Skeletal muscle satellite cell (primary cell): ENCODE measurements at regions not wholly inside any gene's neighbourhood (a gene's known extent, or its start where the extent isn't known, plus 50 kb on each side); places are given as distances from the start of the nearest gene placed in this dataset.

Source experiments
- H3K27me3 ChIP-seq: 2 replicates; pipeline ENCODE4 v1.7.0; 2013; ENCODE audit warnings: low read length; ENCODE audit not compliant: control insufficient read depth, insufficient read depth
- H3K36me3 ChIP-seq: 2 replicates; pipeline ENCODE4 v1.7.0; 2013; ENCODE audit warnings: mild to moderate bottlenecking, control low read depth, low read length; ENCODE audit not compliant: insufficient read depth
- H3K4me1 ChIP-seq: 2 replicates; pipeline ENCODE4 v1.7.0; 2013; ENCODE audit warnings: low read length; ENCODE audit not compliant: control insufficient read depth, insufficient read depth
- H3K4me2 ChIP-seq: 2 replicates; pipeline ENCODE4 v1.7.0; 2013; ENCODE audit warnings: mild to moderate bottlenecking, low read length
- H3K4me3 ChIP-seq: 2 replicates; pipeline ENCODE4 v1.7.0; 2013; ENCODE audit warnings: low read length
- H3K9ac ChIP-seq: 2 replicates; pipeline ENCODE4 v1.7.0; 2013; ENCODE audit warnings: mild to moderate bottlenecking, low read depth, low read length, moderate library complexity
- H3K9me3 ChIP-seq: replicated peaks from 2 replicates; pipeline ENCODE4 v1.7.0; 2013; ENCODE audit warnings: mild to moderate bottlenecking, control low read depth, low read length

GRCh38 chr7:26036092-26036491 lies 115.9 kb upstream of the NFE2L3 start:
- Histone ChIP-seq H3K9ac (no peak overlapping the region), H3K9me3 (no peaks in the 10 kb centered on the region), H3K4me1 (no peaks in the 10 kb centered on the region), H3K36me3 (no peaks in the 10 kb centered on the region), H3K27me3 (no peaks in the 10 kb centered on the region), H3K4me2 (no peak overlapping the region), H3K4me3 (no peak overlapping the region)

GRCh38 chr7:26038201-26038990 lies 113.6 kb upstream of the NFE2L3 start:
- no peaks in the 10 kb centered on the region for H3K4me1 ChIP-seq
- no peaks in the 10 kb centered on the region for H3K36me3 ChIP-seq
- H3K4me2 ChIP-seq, result no peak overlapping the region
- H3K4me3 ChIP-seq, result no peak overlapping the region
- no peak overlapping the region for H3K9ac ChIP-seq
- H3K9me3 ChIP-seq, result no peaks in the 10 kb centered on the region
- H3K27me3 ChIP-seq, result no peaks in the 10 kb centered on the region

- H3K4me2 ChIP-seq, result no peak overlapping the region
- no peak overlapping the region for H3K9ac ChIP-seq
- H3K36me3 ChIP-seq, result no peaks in the 10 kb centered on the region
- H3K27me3 ChIP-seq, result no peaks in the 10 kb centered on the region
- H3K9me3 ChIP-seq, result no peaks in the 10 kb centered on the region
- no peaks in the 10 kb centered on the region for H3K4me1 ChIP-seq
- no peak overlapping the region for H3K4me3 ChIP-seq
Measured at GRCh38 chr7:26040085-26040484, 111.9 kb upstream of the NFE2L3 start.

- Histone ChIP-seq H3K4me1 (no peaks in the 10 kb centered on the region), H3K36me3 (no peaks in the 10 kb centered on the region), H3K4me3 (no peak overlapping the region), H3K27me3 (no peaks in the 10 kb centered on the region), H3K9ac (no peak overlapping the region), H3K9me3 (no peaks in the 10 kb centered on the region), H3K4me2 (no peak overlapping the region)
Measured at GRCh38 chr7:26042237-26042636, 109.8 kb upstream of the NFE2L3 start.

- Histone ChIP-seq H3K9ac (no peak overlapping the region), H3K4me2 (no peak overlapping the region), H3K4me1 (no peaks in the 10 kb centered on the region), H3K36me3 (no peaks in the 10 kb centered on the region), H3K27me3 (no peaks in the 10 kb centered on the region), H3K9me3 (no peaks in the 10 kb centered on the region), H3K4me3 (no peak overlapping the region)
Measured at GRCh38 chr7:26043801-26044200, 108.2 kb upstream of the NFE2L3 start.

- Histone ChIP-seq H3K9ac (no peak overlapping the region), H3K9me3 (no peaks in the 10 kb centered on the region), H3K4me3 (no peak overlapping the region), H3K36me3 (no peaks in the 10 kb centered on the region), H3K4me1 (no peaks in the 10 kb centered on the region), H3K27me3 (no peaks in the 10 kb centered on the region), H3K4me2 (no peak overlapping the region)
Measured at GRCh38 chr7:26044320-26044719, 107.7 kb upstream of the NFE2L3 start.

GRCh38 chr7:26046150-26046549 lies 105.8 kb upstream of the NFE2L3 start:
- Histone ChIP-seq H3K9me3 (no peaks in the 10 kb centered on the region), H3K4me1 (no peaks in the 10 kb centered on the region), H3K9ac (no peak overlapping the region), H3K27me3 (peaks cover 1% of the 10 kb centered on the region), H3K4me3 (no peak overlapping the region), H3K4me2 (no peak overlapping the region), H3K36me3 (no peaks in the 10 kb centered on the region)

- H3K9ac ChIP-seq, result no peak overlapping the region
- no peak overlapping the region for H3K4me2 ChIP-seq
- no peaks in the 10 kb centered on the region for H3K4me1 ChIP-seq
- H3K27me3 ChIP-seq, result peaks cover 3% of the 10 kb centered on the region
- H3K36me3 ChIP-seq, result no peaks in the 10 kb centered on the region
- no peak overlapping the region for H3K4me3 ChIP-seq
- no peaks in the 10 kb centered on the region for H3K9me3 ChIP-seq
Measured at GRCh38 chr7:26046878-26047277, 105.1 kb upstream of the NFE2L3 start.

- H3K9ac ChIP-seq, result no peak overlapping the region
- H3K36me3 ChIP-seq, result no peaks in the 10 kb centered on the region
- no peaks in the 10 kb centered on the region for H3K4me1 ChIP-seq
- H3K27me3 ChIP-seq, result peaks cover 3% of the 10 kb centered on the region
- H3K4me2 ChIP-seq, result no peak overlapping the region
- no peaks in the 10 kb centered on the region for H3K9me3 ChIP-seq
- H3K4me3 ChIP-seq, result no peak overlapping the region
Measured at GRCh38 chr7:26048663-26049062, 103.3 kb upstream of the NFE2L3 start.

GRCh38 chr7:26049081-26049480 lies 102.9 kb upstream of the NFE2L3 start:
- no peaks in the 10 kb centered on the region for H3K36me3 ChIP-seq
- no peak overlapping the region for H3K4me2 ChIP-seq
- no peak overlapping the region for H3K9ac ChIP-seq
- no peak overlapping the region for H3K4me3 ChIP-seq
- peaks cover 3% of the 10 kb centered on the region for H3K27me3 ChIP-seq
- H3K4me1 ChIP-seq, result no peaks in the 10 kb centered on the region
- H3K9me3 ChIP-seq, result no peaks in the 10 kb centered on the region

GRCh38 chr7:26051021-26051420 lies 101.0 kb upstream of the NFE2L3 start:
- Histone ChIP-seq H3K9ac (no peak overlapping the region), H3K4me3 (no peak overlapping the region), H3K36me3 (no peaks in the 10 kb centered on the region), H3K4me2 (no peak overlapping the region), H3K9me3 (no peaks in the 10 kb centered on the region), H3K27me3 (peaks cover 3% of the 10 kb centered on the region), H3K4me1 (no peaks in the 10 kb centered on the region)

GRCh38 chr7:26052706-26053105 lies 99.3 kb upstream of the NFE2L3 start:
- Histone ChIP-seq H3K4me3 (no peak overlapping the region), H3K4me2 (no peak overlapping the region), H3K9ac (no peak overlapping the region), H3K4me1 (no peaks in the 10 kb centered on the region), H3K9me3 (no peaks in the 10 kb centered on the region), H3K27me3 (peaks cover 3% of the 10 kb centered on the region), H3K36me3 (no peaks in the 10 kb centered on the region)
